ENCODE measurements at regions not wholly inside any gene's neighbourhood (a gene's known extent, or its start where the extent isn't known, plus 50 kb on each side); places are given as distances from the start of the nearest gene placed in this dataset.

DNA sequence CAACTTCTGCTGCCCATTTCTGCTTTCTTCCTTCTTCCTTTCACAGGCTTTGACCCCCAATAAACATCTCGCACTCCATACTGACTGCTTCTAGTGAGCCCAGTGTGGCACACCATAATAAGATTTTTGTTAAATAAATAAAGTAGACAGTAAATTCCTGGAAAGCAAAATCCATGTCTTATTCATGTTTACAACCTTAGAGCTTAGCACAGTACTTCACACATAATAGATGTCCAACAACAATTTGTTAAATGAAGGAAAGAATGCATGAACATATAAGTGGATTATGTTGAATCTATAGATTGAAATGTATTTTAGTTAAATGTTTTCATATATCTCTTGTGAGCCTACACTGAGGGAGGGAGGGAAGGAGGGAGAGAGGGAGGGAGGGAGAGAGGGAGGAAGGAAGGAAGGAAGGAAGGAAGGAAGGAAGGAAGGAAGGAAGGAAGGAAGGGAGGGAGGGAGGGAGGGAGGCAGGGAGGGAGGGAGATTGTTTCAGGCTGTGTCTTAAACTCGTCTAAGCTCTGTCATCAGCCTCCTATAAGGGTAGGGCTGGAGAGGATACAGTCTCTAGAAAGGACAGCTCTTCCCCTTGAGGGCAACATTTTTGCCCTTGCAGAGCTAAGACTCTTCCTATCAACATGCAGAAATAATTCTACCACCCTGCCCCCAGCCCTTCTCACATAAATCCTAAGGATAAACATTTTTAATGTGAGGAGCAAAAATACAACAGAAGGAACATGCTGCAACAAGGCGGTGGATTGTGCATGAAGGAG, 168.1 kb downstream of the BARX2 start:
- Histone ChIP-seq H3K9ac (ENCODE audit: low read length) (no peak overlapping the region), H3K27me3 (replicated peaks in 1 of 4; ENCODE audit: control extremely low read depth in 1 of 4, control insufficient read depth in 3 of 4, insufficient read depth in 4 of 4, low read length in 3 of 4) (no peaks in the 10 kb centered on the region), H4K20me1 (ENCODE audit: control insufficient read depth, insufficient read depth, low read length, poor library complexity, severe bottlenecking) (no peaks in the 10 kb centered on the region), H3K4me3 (ENCODE audit: control extremely low read depth in 1 of 5, extremely low read depth in 1 of 5, insufficient read depth in 1 of 5, low read depth in 2 of 5, low read length in 4 of 5) (no peak overlapping the region), H3K79me2 (ENCODE audit: control insufficient read depth, insufficient read depth, low read length) (no peaks in the 10 kb centered on the region), H3K27ac (ENCODE audit: low read length in 2 of 2) (no peak overlapping the region), H3K4me2 (replicated peaks; ENCODE audit: low read depth, low read length, poor library complexity, severe bottlenecking) (no peak overlapping the region), H3K9me3 (ENCODE audit: control extremely low read depth in 1 of 3, control insufficient read depth in 2 of 3, insufficient read depth in 1 of 3, low read length in 2 of 3) (peaks cover 0 to 8% (median 0%) of the 10 kb centered on the region in 3 donors), H3K4me1 (ENCODE audit: control insufficient read depth in 2 of 2, insufficient read depth in 2 of 2, low read length in 2 of 2) (no peaks in the 10 kb centered on the region), H2AFZ (ENCODE audit: insufficient read depth, low read depth, low read length, poor library complexity, severe bottlenecking) (no peak overlapping the region), H3K36me3 (replicated peaks in 1 of 2; ENCODE audit: control extremely low read depth in 1 of 2, control insufficient read depth in 1 of 2, extremely low read depth in 1 of 2, insufficient read depth in 2 of 2, low read length in 1 of 2) (no peaks in the 10 kb centered on the region)
- Mint-ChIP-seq H3K9me3 (ENCODE audit: insufficient read depth) (peaks cover 11% of the 10 kb centered on the region), H3K4me3 (no peak overlapping the region), H3K4me1 (no peaks in the 10 kb centered on the region), H3K27me3 (no peaks in the 10 kb centered on the region), H3K27ac (no peak overlapping the region)
- TF ChIP-seq, protein P1, sequence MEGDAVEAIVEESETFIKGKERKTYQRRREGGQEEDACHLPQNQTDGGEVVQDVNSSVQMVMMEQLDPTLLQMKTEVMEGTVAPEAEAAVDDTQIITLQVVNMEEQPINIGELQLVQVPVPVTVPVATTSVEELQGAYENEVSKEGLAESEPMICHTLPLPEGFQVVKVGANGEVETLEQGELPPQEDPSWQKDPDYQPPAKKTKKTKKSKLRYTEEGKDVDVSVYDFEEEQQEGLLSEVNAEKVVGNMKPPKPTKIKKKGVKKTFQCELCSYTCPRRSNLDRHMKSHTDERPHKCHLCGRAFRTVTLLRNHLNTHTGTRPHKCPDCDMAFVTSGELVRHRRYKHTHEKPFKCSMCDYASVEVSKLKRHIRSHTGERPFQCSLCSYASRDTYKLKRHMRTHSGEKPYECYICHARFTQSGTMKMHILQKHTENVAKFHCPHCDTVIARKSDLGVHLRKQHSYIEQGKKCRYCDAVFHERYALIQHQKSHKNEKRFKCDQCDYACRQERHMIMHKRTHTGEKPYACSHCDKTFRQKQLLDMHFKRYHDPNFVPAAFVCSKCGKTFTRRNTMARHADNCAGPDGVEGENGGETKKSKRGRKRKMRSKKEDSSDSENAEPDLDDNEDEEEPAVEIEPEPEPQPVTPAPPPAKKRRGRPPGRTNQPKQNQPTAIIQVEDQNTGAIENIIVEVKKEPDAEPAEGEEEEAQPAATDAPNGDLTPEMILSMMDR (IDR thresholded peaks at IDR 0.05) = no peak
- no peak for TF ChIP-seq EZH2 (IDR thresholded peaks at IDR 0.05; ENCODE audit: borderline replicate concordance, insufficient read depth, low read depth, low read length, poor library complexity, severe bottlenecking)
- DNase-seq = no peak
- CTCF ChIA-PET = no interaction called here
- intact Hi-C loops (cut with micrococcal nuclease) = no loop called here
- 93% methylated on average over 2 of the region's 3 CpGs for WGBS (ENCODE audit: insufficient coverage)
- POLR2A ChIA-PET = no interaction called here
- no peak for ATAC-seq (ENCODE audit: low read depth)

DNA sequence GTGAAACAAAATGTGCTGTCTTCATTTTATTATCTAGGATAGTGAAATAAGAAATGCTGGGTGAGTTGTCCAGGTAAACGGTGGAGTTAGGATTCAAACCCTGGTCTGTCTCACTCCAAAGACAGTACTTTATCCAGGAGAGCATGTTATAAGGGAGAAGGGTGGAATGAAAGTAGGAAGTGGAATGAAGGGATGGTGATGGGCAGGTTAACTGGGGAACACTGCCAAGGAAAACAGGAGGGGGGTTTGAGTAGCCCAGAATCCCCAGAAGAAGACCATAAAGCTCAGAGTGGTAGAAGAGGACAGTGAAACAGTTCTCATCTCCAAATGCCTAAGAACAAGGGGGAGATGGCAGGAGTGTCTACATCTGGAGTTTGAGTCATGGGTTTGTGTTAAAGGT, 169.0 kb downstream of the BARX2 start:
- H3K9ac ChIP-seq (ENCODE audit: low read length) = no peak overlapping the region
- H4K20me1 ChIP-seq (ENCODE audit: control insufficient read depth, insufficient read depth, low read length, poor library complexity, severe bottlenecking) = no peaks in the 10 kb centered on the region
- ChIA-PET CTCF (no interaction called here), POLR2A (no interaction called here)
- H2AFZ ChIP-seq (ENCODE audit: insufficient read depth, low read depth, low read length, poor library complexity, severe bottlenecking) = no peak overlapping the region
- no peak overlapping the region for H3K27ac Mint-ChIP-seq
- no peaks in the 10 kb centered on the region for H3K27me3 ChIP-seq (replicated peaks in 1 of 4; ENCODE audit: control extremely low read depth in 1 of 4, control insufficient read depth in 3 of 4, insufficient read depth in 4 of 4, low read length in 3 of 4)
- H3K27ac ChIP-seq (ENCODE audit: low read length in 2 of 2) = no peak overlapping the region
- H3K4me1 Mint-ChIP-seq = no peaks in the 10 kb centered on the region
- H3K4me1 ChIP-seq (ENCODE audit: control insufficient read depth in 2 of 2, insufficient read depth in 2 of 2, low read length in 2 of 2) = no peaks in the 10 kb centered on the region
- no CpG with 5 or more reads among the region's 1 CpG for WGBS (ENCODE audit: insufficient coverage)
- no peak for DNase-seq
- no peak overlapping the region for H3K4me3 ChIP-seq (ENCODE audit: control extremely low read depth in 1 of 5, extremely low read depth in 1 of 5, insufficient read depth in 1 of 5, low read depth in 2 of 5, low read length in 4 of 5)
- no peak for ATAC-seq (ENCODE audit: low read depth)
- H3K9me3 ChIP-seq (ENCODE audit: control extremely low read depth in 1 of 3, control insufficient read depth in 2 of 3, insufficient read depth in 1 of 3, low read length in 2 of 3) = peaks cover 0 to 5% (median 0%) of the 10 kb centered on the region in 3 donors
- H3K36me3 ChIP-seq (replicated peaks in 1 of 2; ENCODE audit: control extremely low read depth in 1 of 2, control insufficient read depth in 1 of 2, extremely low read depth in 1 of 2, insufficient read depth in 2 of 2, low read length in 1 of 2) = no peaks in the 10 kb centered on the region
- no peak overlapping the region for H3K4me3 Mint-ChIP-seq
- TF ChIP-seq, protein P1 (IDR thresholded peaks at IDR 0.05) = no peak
- TF ChIP-seq EZH2 (IDR thresholded peaks at IDR 0.05; ENCODE audit: borderline replicate concordance, insufficient read depth, low read depth, low read length, poor library complexity, severe bottlenecking) = no peak
- no peaks in the 10 kb centered on the region for H3K27me3 Mint-ChIP-seq
- intact Hi-C loops (cut with micrococcal nuclease) = no loop called here
- H3K79me2 ChIP-seq (ENCODE audit: control insufficient read depth, insufficient read depth, low read length) = no peaks in the 10 kb centered on the region
- no peak overlapping the region for H3K4me2 ChIP-seq (replicated peaks; ENCODE audit: low read depth, low read length, poor library complexity, severe bottlenecking)
- peaks cover 11% of the 10 kb centered on the region for H3K9me3 Mint-ChIP-seq (ENCODE audit: insufficient read depth)

All from B cell (primary cell).